HCT116 (cell line): ENCODE measurements at regions not wholly inside any gene's neighbourhood (a gene's known extent, or its start where the extent isn't known, plus 50 kb on each side); places are given as distances from the start of the nearest gene placed in this dataset.

Experiments
- ATAC-seq: fragments of 200-7000 bp; cut with Tn5 transposase; 2 replicates; pipeline ENCODE4 v1.9.1; 2020; ENCODE audit warnings: mild to moderate bottlenecking, moderate library complexity
- BruUV-seq: library from RNA; stranded (reverse); fragments of 400-500 nt; replicated peaks from 2 replicates; lab custom pipeline; 2021; lab: Mats Ljungman, UMichigan
- CTCF ChIA-PET: fragments of 300-600 bp; sonication (Branson Sonifier 250); formaldehyde crosslinking; loops from one replicate; lab custom pipeline; 2021; ENCODE audit warnings: antibody characterized with exemption; lab: Charles Lee
- POLR2A ChIA-PET: fragments of 300-600, 350-600 bp; sonication (Branson Sonifier 250); formaldehyde crosslinking; loops from one replicate; lab custom pipeline; 2021; ENCODE audit warnings: antibody characterized with exemption; lab: Charles Lee
- RAD21 ChIA-PET, 2 experiments: fragments of 300-600 bp; sonication (Branson Sonifier 250); formaldehyde crosslinking; loops; one replicate each; lab custom pipeline; 2023; ENCODE audit warnings: low total read pairs in 2 of 2; ENCODE audit not compliant: uncharacterized antibody in 2 of 2, unreplicated experiment in 2 of 2, low non-redundant PET in 1 of 2; lab: Charles Lee
- DNase-seq: peaks from one replicate; pipeline ENCODE4 v3.0.0-alpha.2; 2010; ENCODE audit warnings: low read depth, low spot score
- H2AFZ ChIP-seq: fragments of 200-600 bp; shearing (Covaris generic), sonication (generic); 2 replicates; pipeline ENCODE4 v1.6.1; 2017; ENCODE audit warnings: low read depth, mixed run types, mixed read lengths, antibody characterized with exemption, low read length; ENCODE audit not compliant: poor library complexity, severe bottlenecking
- H3K27ac ChIP-seq: 2 replicates; pipeline ENCODE4 v1.5.1; 2012; ENCODE audit warnings: low read depth, low read length
- H3K27me3 ChIP-seq: fragments of 200-600 bp; sonication (generic); 2 replicates; pipeline ENCODE4 v1.6.1; 2016; ENCODE audit warnings: mixed run types, low read length, mixed read lengths; ENCODE audit not compliant: insufficient read depth
- H3K36me3 ChIP-seq, 2 experiments: fragments of 200-500 bp in 1 of 2; fragments of 200-600 bp in 1 of 2; sonication (Bioruptor generic) in 1 of 2; sonication (generic) in 1 of 2; 2 replicates each; pipeline versions ENCODE4 v1.5.1 to v1.6.1; 2014 to 2016; ENCODE audit warnings: low read length in 2 of 2, inconsistent platforms in 1 of 2, mixed read lengths in 1 of 2, mixed run types in 1 of 2; ENCODE audit not compliant: insufficient read depth in 2 of 2, control insufficient read depth in 1 of 2
- H3K4me1 ChIP-seq, 2 experiments: fragments of 200-600 bp in 1 of 2; sonication (generic) in 1 of 2; 2 replicates each; pipeline versions ENCODE4 v1.5.1 to v1.6.1; 2012 to 2017; ENCODE audit warnings: low read length in 2 of 2, inconsistent platforms in 1 of 2, mild to moderate bottlenecking in 1 of 2, mixed read lengths in 1 of 2, mixed run types in 1 of 2, moderate library complexity in 1 of 2; ENCODE audit not compliant: insufficient read depth in 2 of 2, control insufficient read depth in 1 of 2
- H3K4me2 ChIP-seq: fragments of 200-600 bp; sonication (generic); 2 replicates; pipeline ENCODE4 v1.6.1; 2017; ENCODE audit warnings: mixed run types, low read length, mixed read lengths
- H3K4me3 ChIP-seq, 2 experiments: fragments of 200-600 bp in 1 of 2; sonication (generic) in 1 of 2; replicated peaks in 1 of 2; 2 replicates each; pipeline ENCODE4 v1.5.1; 2011 to 2016; ENCODE audit warnings: low read length in 2 of 2, control low read depth in 1 of 2, low read depth in 1 of 2, mild to moderate bottlenecking in 1 of 2, mixed read lengths in 1 of 2, mixed run types in 1 of 2
- H3K79me2 ChIP-seq: fragments of 200-600 bp; sonication (generic); 2 replicates; pipeline ENCODE4 v1.6.1; 2017; ENCODE audit warnings: mild to moderate bottlenecking, mixed run types, low read length, moderate library complexity, mixed read lengths; ENCODE audit not compliant: insufficient read depth
- H3K9ac ChIP-seq: fragments of 200-600 bp; sonication (generic); 2 replicates; pipeline ENCODE4 v1.6.1; 2016; ENCODE audit warnings: low read length, mixed read lengths
- H3K9me2 ChIP-seq: fragments of 200-600 bp; sonication (generic), shearing (Covaris generic); 2 replicates; pipeline ENCODE4 v1.6.1; 2017; ENCODE audit warnings: mixed run types, mild to moderate bottlenecking, moderate library complexity; ENCODE audit not compliant: insufficient read depth
- H3K9me3 ChIP-seq, 2 experiments: fragments of 200-500 bp in 1 of 2; fragments of 200-600 bp in 1 of 2; sonication (Bioruptor generic) in 1 of 2; sonication (generic) in 1 of 2; 2 replicates each; pipeline ENCODE4 v1.6.1; 2014 to 2017; ENCODE audit warnings: low read length in 2 of 2, mixed read lengths in 2 of 2, inconsistent platforms in 1 of 2, low read depth in 1 of 2, mild to moderate bottlenecking in 1 of 2, mixed run types in 1 of 2, moderate library complexity in 1 of 2; ENCODE audit not compliant: control insufficient read depth in 1 of 2, insufficient read depth in 1 of 2
- H4K20me1 ChIP-seq: fragments of 200-600 bp; sonication (generic), shearing (Covaris generic); 2 replicates; pipeline ENCODE4 v1.6.1; 2017; ENCODE audit warnings: mixed run types, mild to moderate bottlenecking, moderate library complexity; ENCODE audit not compliant: insufficient read depth
- CBX3 ChIP-seq: IDR thresholded peaks from 2 replicates; pipeline ENCODE4 v1.6.1; 2012; ENCODE audit warnings: low read depth
- CEBPB ChIP-seq: IDR thresholded peaks from 2 replicates; pipeline ENCODE4 v1.6.1; 2012; ENCODE audit warnings: low read depth
- EZH2 ChIP-seq: fragments of 200-600 bp; sonication (generic); IDR thresholded peaks from 2 replicates; pipeline ENCODE4 v1.6.1; 2017; ENCODE audit warnings: antibody characterized with exemption, mixed run types
- FOSL1 ChIP-seq: IDR thresholded peaks from 2 replicates; pipeline ENCODE4 v1.6.1; 2012; ENCODE audit warnings: low read depth
- POLR2A ChIP-seq: IDR thresholded peaks from 2 replicates; pipeline ENCODE4 v1.7.0; 2011; ENCODE audit warnings: borderline replicate concordance; ENCODE audit not compliant: insufficient read depth, insufficient read length; ENCODE audit errors: extremely low read depth
- POLR2AphosphoS5 ChIP-seq: IDR thresholded peaks from 2 replicates; pipeline ENCODE4 v1.6.1; 2011; ENCODE audit warnings: mild to moderate bottlenecking, low read depth, low read length, moderate library complexity
- SRF ChIP-seq: IDR thresholded peaks from 2 replicates; pipeline ENCODE4 v1.6.1; 2012; ENCODE audit warnings: low read depth
- TCF7L2 ChIP-seq: IDR thresholded peaks from 2 replicates; pipeline ENCODE4 v1.7.0; 2011; ENCODE audit warnings: borderline replicate concordance, inconsistent platforms; ENCODE audit not compliant: insufficient read depth, insufficient read length; ENCODE audit errors: extremely low read depth
- YY1 ChIP-seq: IDR thresholded peaks from 2 replicates; pipeline ENCODE4 v1.6.1; 2011; ENCODE audit warnings: low read length, low read depth, moderate library complexity, mild to moderate bottlenecking; ENCODE audit not compliant: insufficient replicate concordance; ENCODE audit errors: extremely low read depth
- intact Hi-C: fragments of 100-400 bp; cut with micrococcal nuclease; formaldehyde crosslinking; loops from 2 replicates; pipeline ENCODE4 v1.10.0; 2022
- TF ChIP-seq, protein P1 (sequence below): IDR thresholded peaks from 2 replicates; pipeline ENCODE4 v1.6.1; 2011; ENCODE audit warnings: mild to moderate bottlenecking, low read length, moderate library complexity; ENCODE audit not compliant: insufficient replicate concordance; ENCODE audit errors: extremely low read depth

DNA sequence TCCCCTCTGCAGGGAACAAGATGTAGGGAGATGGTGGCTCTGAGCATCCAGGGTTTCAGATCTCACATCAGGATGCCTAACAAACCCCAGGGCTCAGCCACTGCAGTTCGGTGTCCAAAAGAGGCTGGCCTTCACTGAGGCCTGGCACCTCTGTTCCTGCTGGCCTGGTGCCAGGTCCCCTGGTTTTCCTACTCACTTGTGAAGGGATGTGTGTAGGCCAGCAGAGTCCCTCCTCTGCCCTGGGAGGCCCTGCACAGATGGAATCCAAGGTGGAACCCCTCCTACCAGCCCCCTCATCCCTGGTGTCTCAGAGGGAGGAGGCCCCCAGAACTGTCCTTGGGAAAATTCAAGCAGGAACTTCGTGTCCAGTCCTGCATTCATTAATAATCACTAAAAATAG is 260.6 kb downstream of the CCSER2 start:
- CTCF ChIA-PET, result no interaction called here
- no TSS peak for BruUV-seq
- Histone ChIP-seq H2AFZ (no peak overlapping the region), H3K36me3 (no peaks in the 10 kb centered on the region), H3K9me3 (no peaks in the 10 kb centered on the region), H3K27me3 (peaks cover 4% of the 10 kb centered on the region), H3K4me1 (no peaks in the 10 kb centered on the region), H3K9ac (no peak overlapping the region)
- DNase-seq, result no peak
- TF ChIP-seq YY1, result no peak
- no peak for TF ChIP-seq POLR2A
- TF ChIP-seq SRF, result no peak
- no peak for TF ChIP-seq FOSL1
- TF ChIP-seq, protein P1, sequence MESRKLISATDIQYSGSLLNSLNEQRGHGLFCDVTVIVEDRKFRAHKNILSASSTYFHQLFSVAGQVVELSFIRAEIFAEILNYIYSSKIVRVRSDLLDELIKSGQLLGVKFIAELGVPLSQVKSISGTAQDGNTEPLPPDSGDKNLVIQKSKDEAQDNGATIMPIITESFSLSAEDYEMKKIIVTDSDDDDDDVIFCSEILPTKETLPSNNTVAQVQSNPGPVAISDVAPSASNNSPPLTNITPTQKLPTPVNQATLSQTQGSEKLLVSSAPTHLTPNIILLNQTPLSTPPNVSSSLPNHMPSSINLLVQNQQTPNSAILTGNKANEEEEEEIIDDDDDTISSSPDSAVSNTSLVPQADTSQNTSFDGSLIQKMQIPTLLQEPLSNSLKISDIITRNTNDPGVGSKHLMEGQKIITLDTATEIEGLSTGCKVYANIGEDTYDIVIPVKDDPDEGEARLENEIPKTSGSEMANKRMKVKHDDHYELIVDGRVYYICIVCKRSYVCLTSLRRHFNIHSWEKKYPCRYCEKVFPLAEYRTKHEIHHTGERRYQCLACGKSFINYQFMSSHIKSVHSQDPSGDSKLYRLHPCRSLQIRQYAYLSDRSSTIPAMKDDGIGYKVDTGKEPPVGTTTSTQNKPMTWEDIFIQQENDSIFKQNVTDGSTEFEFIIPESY, result no peak
- no peak for TF ChIP-seq POLR2AphosphoS5
- no peak for TF ChIP-seq EZH2
- TF ChIP-seq TCF7L2, result no peak
- TF ChIP-seq CBX3, result no peak
- TF ChIP-seq CEBPB, result no peak
- TF ChIP-seq, all 23 proteins: peak for 0
- no peak overlapping the region for H3K4me2 ChIP-seq
- no peaks in the 10 kb centered on the region for H3K79me2 ChIP-seq
- H3K27ac ChIP-seq, result no peak overlapping the region
- no peak overlapping the region for H3K4me3 ChIP-seq
- POLR2A ChIA-PET, result no interaction called here
- intact Hi-C loops, result no loop called here
- H4K20me1 ChIP-seq, result no peaks in the 10 kb centered on the region
- no peak for ATAC-seq
- RAD21 ChIA-PET, result interaction anchor here in 1 of 2 experiments (0.6 kb wide), 1 partner anchor 14 kb away, joined by 7 read pairs; no protein-coding TSS in a partner anchor
- H3K9me2 ChIP-seq, result no peaks in the 10 kb centered on the region
